NCI-H748 treated with DMSO at 0.1 percent for 48 hours (cell line): ENCODE measurements at regions not wholly inside any gene's neighbourhood (a gene's known extent, or its start where the extent isn't known, plus 50 kb on each side); places are given as distances from the start of the nearest gene placed in this dataset.
A peak's percentile ranks its signal among the peaks of the same experiment; 100 is the strongest.

Experiments used
- DNase-seq: peaks from one replicate; lab custom pipeline; 2025; lab: John Stamatoyannopoulos, UW

- DNase-seq: no peak
These were observed 457.2 kb downstream of the KIF16B start for GRCh38 chr20:16115911-16116552.

- no peak for DNase-seq
These were observed 459.5 kb downstream of the KIF16B start for GRCh38 chr20:16113736-16114135.

- DNase-seq: no peak
These were observed 461.3 kb downstream of the KIF16B start for GRCh38 chr20:16111852-16112412.

- DNase-seq: no peak
These were observed 461.9 kb downstream of the KIF16B start for GRCh38 chr20:16111172-16111832.

- peak; percentile 16 for DNase-seq
These were observed 465.9 kb downstream of the KIF16B start for GRCh38 chr20:16107172-16107870.

- DNase-seq: no peak
These were observed 466.9 kb downstream of the KIF16B start for GRCh38 chr20:16106191-16106849.

- no peak for DNase-seq
These were observed 468.5 kb downstream of the KIF16B start for GRCh38 chr20:16104783-16105182.
